GM23338 (cell line): ENCODE measurements at regions not wholly inside any gene's neighbourhood (a gene's known extent, or its start where the extent isn't known, plus 50 kb on each side); places are given as distances from the start of the nearest gene placed in this dataset.

Source experiments
- ATAC-seq: fragments of 200-7000 bp; cut with Tn5 transposase; 3 replicates; pipeline ENCODE4 v1.9.1; 2020
- DNase-seq: peaks from one replicate; pipeline ENCODE4 v3.0.0-alpha.2; 2015; ENCODE audit warnings: low spot score
- H2AFZ ChIP-seq: fragments of 200-600 bp; sonication (generic); 2 replicates; pipeline ENCODE4 v1.8.0; 2016; ENCODE audit warnings: antibody characterized with exemption, mild to moderate bottlenecking, moderate library complexity
- H3F3A ChIP-seq: fragments of 200-600 bp; sonication (generic); replicated peaks from 2 replicates; pipeline ENCODE4 v1.8.0; 2017; ENCODE audit warnings: antibody characterized with exemption, mixed run types, low read depth
- H3K27ac ChIP-seq: fragments of 200-600 bp; sonication (generic); 2 replicates; pipeline ENCODE4 v1.6.1; 2016; ENCODE audit warnings: low read depth
- H3K27me3 ChIP-seq: fragments of 200-600 bp; sonication (generic); 2 replicates; pipeline ENCODE4 v1.8.0; 2016; ENCODE audit warnings: mild to moderate bottlenecking, mixed run types, moderate library complexity; ENCODE audit not compliant: insufficient read depth
- H3K36me3 ChIP-seq: fragments of 200-600 bp; sonication (generic); 2 replicates; pipeline ENCODE4 v1.8.0; 2016; ENCODE audit warnings: mild to moderate bottlenecking; ENCODE audit not compliant: insufficient read depth
- H3K4me1 ChIP-seq: fragments of 200-600 bp; sonication (generic); 2 replicates; pipeline ENCODE4 v1.8.0; 2016; ENCODE audit warnings: mild to moderate bottlenecking, moderate library complexity; ENCODE audit not compliant: insufficient read depth
- H3K4me2 ChIP-seq: fragments of 200-600 bp; sonication (generic); 2 replicates; pipeline ENCODE4 v1.7.1; 2017; ENCODE audit warnings: mixed run types
- H3K4me3 ChIP-seq: fragments of 200-600 bp; sonication (generic); 2 replicates; pipeline ENCODE4 v1.6.1; 2016; ENCODE audit warnings: mixed run types
- H3K79me2 ChIP-seq: fragments of 200-600 bp; sonication (generic); replicated peaks from 2 replicates; pipeline ENCODE4 v1.8.0; 2017; ENCODE audit warnings: mild to moderate bottlenecking; ENCODE audit not compliant: insufficient read depth
- H3K9me2 ChIP-seq: fragments of 200-600 bp; sonication (generic); 2 replicates; pipeline ENCODE4 v1.8.0; 2017; ENCODE audit not compliant: insufficient read depth
- H4K20me1 ChIP-seq: fragments of 200-600 bp; sonication (generic); replicated peaks from 2 replicates; pipeline ENCODE4 v1.8.0; 2017; ENCODE audit warnings: mild to moderate bottlenecking; ENCODE audit not compliant: insufficient read depth
- H3K27ac Mint-ChIP-seq: 2 replicates; pipeline ENCODE4 v1.8.0; 2020; ENCODE audit warnings: inconsistent platforms, mild to moderate bottlenecking, moderate library complexity, mixed read lengths
- H3K27me3 Mint-ChIP-seq: 3 replicates; pipeline ENCODE4 v1.8.0; 2022; ENCODE audit warnings: low read depth, mild to moderate bottlenecking, moderate library complexity, mixed read lengths, inconsistent platforms; ENCODE audit not compliant: insufficient read depth, poor library complexity
- H3K36me3 Mint-ChIP-seq: 3 replicates; pipeline ENCODE4 v1.8.0; 2021; ENCODE audit warnings: low read depth, mild to moderate bottlenecking, inconsistent platforms, moderate library complexity, mixed read lengths
- H3K4me1 Mint-ChIP-seq: 3 replicates; pipeline ENCODE4 v1.8.0; 2020; ENCODE audit warnings: mild to moderate bottlenecking, inconsistent platforms, mixed read lengths
- H3K4me3 Mint-ChIP-seq: 3 replicates; pipeline ENCODE4 v1.8.0; 2021; ENCODE audit warnings: moderate library complexity, mild to moderate bottlenecking, inconsistent platforms, mixed read lengths
- H3K9me3 Mint-ChIP-seq: 3 replicates; pipeline ENCODE4 v1.8.0; 2020; ENCODE audit warnings: moderate library complexity, mild to moderate bottlenecking, inconsistent platforms, mixed read lengths
- CREB1 ChIP-seq: fragments of 250-450 bp; sonication (Bioruptor Pico); IDR thresholded peaks from 2 replicates; pipeline ENCODE4 v1.5.0; 2020; ENCODE audit warnings: low read depth, mild to moderate bottlenecking, moderate library complexity
- EZH2phosphoT487 ChIP-seq: fragments of 200-600 bp; sonication (generic); IDR thresholded peaks from one replicate; pipeline ENCODE4 v1.8.1; 2018; ENCODE audit warnings: antibody characterized with exemption; ENCODE audit not compliant: unreplicated experiment
- NANOG ChIP-seq: IDR thresholded peaks from 2 replicates; pipeline ENCODE4 v1.6.1; 2016; ENCODE audit warnings: antibody characterized with exemption, borderline replicate concordance
- POLR2AphosphoS5 ChIP-seq: IDR thresholded peaks from 2 replicates; pipeline ENCODE4 v1.6.1; 2016; ENCODE audit warnings: antibody characterized with exemption, low read depth
- ZNF114 ChIP-seq: fragments of 250-450 bp; sonication (Bioruptor Pico); IDR thresholded peaks from 2 replicates; pipeline ENCODE4 v1.5.0; 2020; ENCODE audit warnings: mild to moderate bottlenecking, moderate library complexity
- ZNF331 ChIP-seq: fragments of 250-450 bp; sonication (Bioruptor Pico); IDR thresholded peaks from 2 replicates; pipeline ENCODE4 v1.5.0; 2020; ENCODE audit warnings: low read depth, mild to moderate bottlenecking, moderate library complexity
- TF ChIP-seq, protein P1 (sequence below), 2 experiments: fragments of 200-600 bp in 1 of 2; sonication (generic) in 1 of 2; conservative IDR thresholded peaks; 2 replicates each; pipeline versions ENCODE4 v1.5.1 to v1.6.1; 2016 to 2017; ENCODE audit warnings: antibody characterized with exemption in 2 of 2, low read depth in 2 of 2, mild to moderate bottlenecking in 2 of 2, moderate library complexity in 1 of 2
- TF ChIP-seq, protein P2 (sequence below): IDR thresholded peaks from one replicate; pipeline ENCODE4 v1.6.1; 2018; ENCODE audit warnings: antibody characterized with exemption; ENCODE audit not compliant: unreplicated experiment
- TF ChIP-seq, protein P3 (sequence below): IDR thresholded peaks from 2 replicates; pipeline ENCODE4 v1.6.1; 2016; ENCODE audit warnings: antibody characterized with exemption

DNA sequence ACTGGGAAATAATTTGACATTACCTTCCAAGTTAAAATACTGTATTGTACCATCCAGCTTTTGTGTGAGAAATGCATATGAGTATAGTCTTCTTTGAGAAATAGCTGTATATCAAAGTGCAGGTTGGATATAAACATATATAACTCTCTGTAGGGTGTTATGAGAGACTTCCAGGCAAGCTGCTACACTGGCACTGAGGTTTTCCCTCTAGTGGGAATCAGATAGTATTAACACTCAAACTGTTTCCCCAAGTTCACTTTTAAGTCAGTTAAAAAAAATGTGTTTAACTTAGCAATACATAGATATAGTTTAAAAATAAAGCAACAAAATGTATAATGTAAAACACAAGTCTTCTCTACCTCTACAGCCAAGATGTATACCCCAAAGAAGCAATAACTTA lies 368.4 kb upstream of the SLC8A1 start:
- no peak overlapping the region for H3K4me3 Mint-ChIP-seq
- H3K79me2 ChIP-seq, result no peaks in the 10 kb centered on the region
- no peaks in the 10 kb centered on the region for H3K9me2 ChIP-seq
- TF ChIP-seq, protein P1, sequence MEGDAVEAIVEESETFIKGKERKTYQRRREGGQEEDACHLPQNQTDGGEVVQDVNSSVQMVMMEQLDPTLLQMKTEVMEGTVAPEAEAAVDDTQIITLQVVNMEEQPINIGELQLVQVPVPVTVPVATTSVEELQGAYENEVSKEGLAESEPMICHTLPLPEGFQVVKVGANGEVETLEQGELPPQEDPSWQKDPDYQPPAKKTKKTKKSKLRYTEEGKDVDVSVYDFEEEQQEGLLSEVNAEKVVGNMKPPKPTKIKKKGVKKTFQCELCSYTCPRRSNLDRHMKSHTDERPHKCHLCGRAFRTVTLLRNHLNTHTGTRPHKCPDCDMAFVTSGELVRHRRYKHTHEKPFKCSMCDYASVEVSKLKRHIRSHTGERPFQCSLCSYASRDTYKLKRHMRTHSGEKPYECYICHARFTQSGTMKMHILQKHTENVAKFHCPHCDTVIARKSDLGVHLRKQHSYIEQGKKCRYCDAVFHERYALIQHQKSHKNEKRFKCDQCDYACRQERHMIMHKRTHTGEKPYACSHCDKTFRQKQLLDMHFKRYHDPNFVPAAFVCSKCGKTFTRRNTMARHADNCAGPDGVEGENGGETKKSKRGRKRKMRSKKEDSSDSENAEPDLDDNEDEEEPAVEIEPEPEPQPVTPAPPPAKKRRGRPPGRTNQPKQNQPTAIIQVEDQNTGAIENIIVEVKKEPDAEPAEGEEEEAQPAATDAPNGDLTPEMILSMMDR (conservative IDR thresholded peaks at IDR 0.05; ENCODE audit: low read depth in 2 of 2), result 0 out of 4 replicates have a peak, but pooled peaks of 1 of the 2 experiments have one; percentile 12
- TF ChIP-seq NANOG (no peak), CREB1 (no peak)
- no peaks in the 10 kb centered on the region for H3K36me3 ChIP-seq
- H3K27ac ChIP-seq, result no peak overlapping the region
- no peaks in the 10 kb centered on the region for H3K9me3 Mint-ChIP-seq
- H3K27me3 ChIP-seq, result no peaks in the 10 kb centered on the region
- H3K4me1 Mint-ChIP-seq, result peaks cover 4% of the 10 kb centered on the region; the same call in 1 of the 3 replicates
- H3K4me3 ChIP-seq, result no peak overlapping the region
- no peak for ATAC-seq
- no peak overlapping the region for H3K4me2 ChIP-seq
- H4K20me1 ChIP-seq, result no peaks in the 10 kb centered on the region
- no peaks in the 10 kb centered on the region for H3K27me3 Mint-ChIP-seq
- no peak for DNase-seq
- no peaks in the 10 kb centered on the region for H3F3A ChIP-seq
- no peak overlapping the region for H3K27ac Mint-ChIP-seq
- H2AFZ ChIP-seq, result no peak overlapping the region
- H3K36me3 Mint-ChIP-seq, result no peaks in the 10 kb centered on the region
- H3K4me1 ChIP-seq, result no peaks in the 10 kb centered on the region

DNA sequence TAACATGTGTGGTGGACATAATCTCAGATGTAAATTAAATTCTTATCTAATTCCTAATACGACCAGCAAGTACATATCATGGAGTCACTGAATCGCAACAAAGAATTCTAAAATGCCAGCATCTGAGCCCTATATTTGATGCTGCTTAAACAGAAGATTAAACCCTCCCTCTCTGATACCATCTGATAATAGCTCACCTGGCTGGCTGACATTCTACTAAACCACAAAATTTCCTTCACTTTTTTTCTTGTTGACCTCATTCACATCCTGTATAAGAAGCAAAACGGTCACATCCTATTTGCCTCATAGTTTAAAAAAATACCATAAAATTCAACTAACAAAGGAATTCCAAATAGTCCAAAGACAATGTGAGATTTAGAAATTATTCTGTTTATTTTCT lies 371.6 kb upstream of the SLC8A1 start:
- Histone ChIP-seq H4K20me1 (no peaks in the 10 kb centered on the region), H3K36me3 (no peaks in the 10 kb centered on the region), H3K27me3 (no peaks in the 10 kb centered on the region), H3K27ac (no peak overlapping the region), H3K79me2 (no peaks in the 10 kb centered on the region), H3K4me2 (no peak overlapping the region), H3K4me3 (no peak overlapping the region), H3F3A (no peaks in the 10 kb centered on the region), H3K9me2 (no peaks in the 10 kb centered on the region), H2AFZ (no peak overlapping the region), H3K4me1 (no peaks in the 10 kb centered on the region)
- Mint-ChIP-seq H3K4me1 (peaks cover 4% of the 10 kb centered on the region; the same call in 1 of the 3 replicates), H3K27me3 (no peaks in the 10 kb centered on the region), H3K27ac (no peak overlapping the region), H3K36me3 (no peaks in the 10 kb centered on the region), H3K9me3 (no peaks in the 10 kb centered on the region), H3K4me3 (no peak overlapping the region)
- ATAC-seq, result no peak
- no peak for DNase-seq
- TF ChIP-seq, protein P2, sequence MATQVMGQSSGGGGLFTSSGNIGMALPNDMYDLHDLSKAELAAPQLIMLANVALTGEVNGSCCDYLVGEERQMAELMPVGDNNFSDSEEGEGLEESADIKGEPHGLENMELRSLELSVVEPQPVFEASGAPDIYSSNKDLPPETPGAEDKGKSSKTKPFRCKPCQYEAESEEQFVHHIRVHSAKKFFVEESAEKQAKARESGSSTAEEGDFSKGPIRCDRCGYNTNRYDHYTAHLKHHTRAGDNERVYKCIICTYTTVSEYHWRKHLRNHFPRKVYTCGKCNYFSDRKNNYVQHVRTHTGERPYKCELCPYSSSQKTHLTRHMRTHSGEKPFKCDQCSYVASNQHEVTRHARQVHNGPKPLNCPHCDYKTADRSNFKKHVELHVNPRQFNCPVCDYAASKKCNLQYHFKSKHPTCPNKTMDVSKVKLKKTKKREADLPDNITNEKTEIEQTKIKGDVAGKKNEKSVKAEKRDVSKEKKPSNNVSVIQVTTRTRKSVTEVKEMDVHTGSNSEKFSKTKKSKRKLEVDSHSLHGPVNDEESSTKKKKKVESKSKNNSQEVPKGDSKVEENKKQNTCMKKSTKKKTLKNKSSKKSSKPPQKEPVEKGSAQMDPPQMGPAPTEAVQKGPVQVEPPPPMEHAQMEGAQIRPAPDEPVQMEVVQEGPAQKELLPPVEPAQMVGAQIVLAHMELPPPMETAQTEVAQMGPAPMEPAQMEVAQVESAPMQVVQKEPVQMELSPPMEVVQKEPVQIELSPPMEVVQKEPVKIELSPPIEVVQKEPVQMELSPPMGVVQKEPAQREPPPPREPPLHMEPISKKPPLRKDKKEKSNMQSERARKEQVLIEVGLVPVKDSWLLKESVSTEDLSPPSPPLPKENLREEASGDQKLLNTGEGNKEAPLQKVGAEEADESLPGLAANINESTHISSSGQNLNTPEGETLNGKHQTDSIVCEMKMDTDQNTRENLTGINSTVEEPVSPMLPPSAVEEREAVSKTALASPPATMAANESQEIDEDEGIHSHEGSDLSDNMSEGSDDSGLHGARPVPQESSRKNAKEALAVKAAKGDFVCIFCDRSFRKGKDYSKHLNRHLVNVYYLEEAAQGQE, result no peak
- TF ChIP-seq, protein P1 (conservative IDR thresholded peaks at IDR 0.05; ENCODE audit: low read depth in 2 of 2), result no peak
- TF ChIP-seq, protein P3, sequence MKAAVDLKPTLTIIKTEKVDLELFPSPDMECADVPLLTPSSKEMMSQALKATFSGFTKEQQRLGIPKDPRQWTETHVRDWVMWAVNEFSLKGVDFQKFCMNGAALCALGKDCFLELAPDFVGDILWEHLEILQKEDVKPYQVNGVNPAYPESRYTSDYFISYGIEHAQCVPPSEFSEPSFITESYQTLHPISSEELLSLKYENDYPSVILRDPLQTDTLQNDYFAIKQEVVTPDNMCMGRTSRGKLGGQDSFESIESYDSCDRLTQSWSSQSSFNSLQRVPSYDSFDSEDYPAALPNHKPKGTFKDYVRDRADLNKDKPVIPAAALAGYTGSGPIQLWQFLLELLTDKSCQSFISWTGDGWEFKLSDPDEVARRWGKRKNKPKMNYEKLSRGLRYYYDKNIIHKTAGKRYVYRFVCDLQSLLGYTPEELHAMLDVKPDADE, result no peak
- TF ChIP-seq ZNF114 (CRISPR knock-in tag) (no peak), NANOG (no peak), ZNF331 (CRISPR knock-in tag) (no peak), POLR2AphosphoS5 (no peak), EZH2phosphoT487 (no peak)
